Common myeloid progenitor, CD34-positive (primary cell): ENCODE measurements at regions not wholly inside any gene's neighbourhood (a gene's known extent, or its start where the extent isn't known, plus 50 kb on each side); places are given as distances from the start of the nearest gene placed in this dataset.

Experiments used
- CTCF ChIA-PET: fragments of 350-600 bp; sonication (Branson Sonifier 250); formaldehyde crosslinking; loops from one replicate; lab custom pipeline; 2021; ENCODE audit warnings: antibody characterized with exemption; lab: Charles Lee
- POLR2A ChIA-PET: fragments of 350-600 bp; sonication (Branson Sonifier 250); formaldehyde crosslinking; loops from one replicate; lab custom pipeline; 2021; ENCODE audit warnings: antibody characterized with exemption; lab: Charles Lee
- DNase-seq, 3 donors: peaks; one replicate each; pipeline versions ENCODE4 v3.0.0 to v3.0.0-alpha.2; 2013
- H3K27ac ChIP-seq, 2 experiments: 1 replicate in 1 of 2; 2 replicates in 1 of 2; pipeline ENCODE4 v1.7.0; 2013; ENCODE audit warnings: inconsistent platforms in 2 of 2, low read length in 2 of 2, mild to moderate bottlenecking in 2 of 2, low read depth in 1 of 2, moderate library complexity in 1 of 2; ENCODE audit not compliant: severe bottlenecking in 2 of 2, insufficient read depth in 1 of 2, poor library complexity in 1 of 2
- H3K27me3 ChIP-seq, 5 experiments: replicated peaks in 2 of 5; 1 replicate in 3 of 5; 2 replicates in 2 of 5; pipeline versions ENCODE4 v1.6.1 to v1.7.0; 2013; ENCODE audit warnings: low read length in 4 of 5, mild to moderate bottlenecking in 2 of 5, moderate library complexity in 2 of 5, inconsistent platforms in 1 of 5; ENCODE audit not compliant: insufficient read depth in 5 of 5, control insufficient read depth in 4 of 5
- H3K36me3 ChIP-seq, 4 experiments: 1 replicate in 2 of 4; 2 replicates in 2 of 4; pipeline versions ENCODE4 v1.6.1 to v1.7.0; 2013; ENCODE audit warnings: low read length in 3 of 4, control low read depth in 1 of 4, mild to moderate bottlenecking in 1 of 4; ENCODE audit not compliant: control insufficient read depth in 4 of 4, insufficient read depth in 4 of 4
- H3K4me1 ChIP-seq, 4 experiments: 1 replicate in 3 of 4; 2 replicates in 1 of 4; pipeline versions ENCODE4 v1.6.1 to v1.7.1; 2013; ENCODE audit warnings: low read length in 3 of 4, mild to moderate bottlenecking in 3 of 4, control low read depth in 1 of 4, inconsistent platforms in 1 of 4, moderate library complexity in 1 of 4; ENCODE audit not compliant: control insufficient read depth in 4 of 4, insufficient read depth in 4 of 4; ENCODE audit errors: control extremely low read depth in 1 of 4
- H3K4me3 ChIP-seq, 7 experiments: 1 replicate in 4 of 7; 2 replicates in 3 of 7; pipeline versions ENCODE4 v1.5.1 to v1.7.0; 2013; ENCODE audit warnings: mild to moderate bottlenecking in 7 of 7, low read length in 6 of 7, moderate library complexity in 6 of 7, inconsistent platforms in 2 of 7, low read depth in 2 of 7, control low read depth in 1 of 7; ENCODE audit not compliant: insufficient read depth in 4 of 7, control insufficient read depth in 1 of 7; ENCODE audit errors: extremely low read depth in 1 of 7
- H3K9me3 ChIP-seq, 5 experiments: 1 replicate in 4 of 5; 2 replicates in 1 of 5; pipeline versions ENCODE4 v1.6.1 to v1.7.1; 2013; ENCODE audit warnings: low read length in 4 of 5, mild to moderate bottlenecking in 2 of 5, inconsistent platforms in 1 of 5, low read depth in 1 of 5, moderate library complexity in 1 of 5; ENCODE audit not compliant: control insufficient read depth in 4 of 5, insufficient read depth in 2 of 5; ENCODE audit errors: control extremely low read depth in 1 of 5
- WGBS: methylation state at CpG from one replicate; pipeline ENCODE4 v1.1.5; 2013; ENCODE audit not compliant: insufficient coverage; 5-methylcytosine and 5-hydroxymethylcytosine counted together

DNA sequence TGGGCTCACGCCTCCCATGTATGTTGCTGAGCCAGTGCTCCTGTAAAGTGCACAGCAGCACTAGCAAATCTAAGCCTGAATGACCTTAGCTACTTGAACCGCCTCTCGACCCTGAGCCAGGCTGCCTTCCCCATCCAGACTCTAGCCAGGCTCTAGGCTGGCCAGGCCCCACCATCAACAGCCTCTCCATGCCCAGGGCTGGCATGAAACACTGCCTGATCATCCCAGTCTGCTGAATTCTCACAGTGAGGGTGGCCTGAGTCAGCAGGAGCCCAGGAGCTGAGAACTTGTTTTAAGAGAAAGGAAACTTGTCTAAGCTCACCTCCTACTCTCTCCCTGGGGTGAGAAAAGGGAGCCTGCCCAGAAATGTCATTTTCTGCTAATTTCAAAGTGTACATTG lies 733.3 kb downstream of the PTPRU start:
- ChIA-PET POLR2A (no interaction called here), CTCF (interaction anchor here (1.2 kb wide), 1 partner anchor 14 kb away, joined by 3 read pairs; no protein-coding TSS in a partner anchor)
- Histone ChIP-seq H3K27me3 (peaks cover 0 to 26% (median 0%) of the 10 kb centered on the region in 5 experiments), H3K27ac (no peak overlapping the region), H3K4me3 (no peak overlapping the region), H3K36me3 (no peaks in the 10 kb centered on the region), H3K4me1 (no peaks in the 10 kb centered on the region), H3K9me3 (no peaks in the 10 kb centered on the region)
- DNase-seq: no peak
- WGBS: 89% methylated on average over 3 of the region's 3 CpGs

DNA sequence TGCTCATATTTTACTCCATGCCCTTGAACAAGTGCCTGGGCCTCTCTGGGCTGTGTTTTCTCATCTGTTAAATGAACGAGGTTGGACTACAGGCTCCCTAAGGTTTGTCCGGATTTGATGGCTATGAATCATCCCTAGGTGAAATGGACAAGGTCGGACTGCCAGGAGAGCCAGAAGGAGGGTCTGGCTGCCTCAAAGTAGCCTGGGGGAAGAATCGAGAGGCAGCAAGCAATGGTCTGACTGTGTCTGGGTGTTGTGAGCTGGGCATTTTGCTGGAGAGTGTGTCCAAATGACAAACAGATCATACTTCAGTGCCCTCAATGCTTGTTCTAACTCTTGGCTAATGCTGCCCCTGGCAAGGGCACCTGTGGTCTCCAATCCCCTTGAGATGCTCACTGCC lies 730.9 kb downstream of the PTPRU start:
- Histone ChIP-seq H3K4me1 (no peaks in the 10 kb centered on the region), H3K36me3 (no peaks in the 10 kb centered on the region), H3K27ac (no peak overlapping the region), H3K4me3 (no peak overlapping the region), H3K9me3 (no peaks in the 10 kb centered on the region), H3K27me3 (peaks cover 0 to 23% (median 0%) of the 10 kb centered on the region in 5 experiments)
- ChIA-PET POLR2A (no interaction called here), CTCF (no interaction called here)
- no peak for DNase-seq
- WGBS: 92% methylated on average over 3 of the region's 4 CpGs

DNA sequence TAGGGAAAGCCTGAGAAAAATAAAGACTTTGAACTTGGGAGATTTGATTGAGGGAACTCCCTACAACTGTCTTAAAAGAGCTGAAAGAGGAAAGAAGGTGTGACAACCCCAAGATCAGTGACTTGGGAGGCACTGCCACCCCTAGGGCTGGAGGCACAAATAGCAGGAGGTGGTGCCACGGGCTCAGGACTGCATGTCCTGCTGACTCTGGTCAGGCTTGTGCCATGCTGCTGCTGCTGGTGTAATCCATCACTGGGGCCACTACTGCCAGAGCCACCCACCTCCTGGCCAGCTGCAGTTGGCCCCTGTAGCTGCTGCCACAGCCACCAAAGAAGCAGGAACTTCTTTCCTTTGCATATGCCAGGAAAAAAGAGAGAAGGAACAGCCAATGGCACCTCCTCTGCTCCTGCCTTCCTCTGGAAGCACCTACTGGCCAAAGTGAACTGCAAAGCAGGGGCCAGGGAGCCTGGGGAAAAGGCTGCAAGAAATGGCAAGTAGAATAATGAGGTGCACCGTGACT lies 730.3 kb downstream of the PTPRU start:
- no peak for DNase-seq
- Histone ChIP-seq H3K27me3 (peaks cover 0 to 22% (median 0%) of the 10 kb centered on the region in 5 experiments), H3K4me1 (no peaks in the 10 kb centered on the region), H3K27ac (no peak overlapping the region), H3K4me3 (no peak overlapping the region), H3K36me3 (no peaks in the 10 kb centered on the region), H3K9me3 (no peaks in the 10 kb centered on the region)
- CTCF ChIA-PET: no interaction called here
- 72% methylated on average over 2 of the region's 2 CpGs for WGBS
- POLR2A ChIA-PET: no interaction called here

DNA sequence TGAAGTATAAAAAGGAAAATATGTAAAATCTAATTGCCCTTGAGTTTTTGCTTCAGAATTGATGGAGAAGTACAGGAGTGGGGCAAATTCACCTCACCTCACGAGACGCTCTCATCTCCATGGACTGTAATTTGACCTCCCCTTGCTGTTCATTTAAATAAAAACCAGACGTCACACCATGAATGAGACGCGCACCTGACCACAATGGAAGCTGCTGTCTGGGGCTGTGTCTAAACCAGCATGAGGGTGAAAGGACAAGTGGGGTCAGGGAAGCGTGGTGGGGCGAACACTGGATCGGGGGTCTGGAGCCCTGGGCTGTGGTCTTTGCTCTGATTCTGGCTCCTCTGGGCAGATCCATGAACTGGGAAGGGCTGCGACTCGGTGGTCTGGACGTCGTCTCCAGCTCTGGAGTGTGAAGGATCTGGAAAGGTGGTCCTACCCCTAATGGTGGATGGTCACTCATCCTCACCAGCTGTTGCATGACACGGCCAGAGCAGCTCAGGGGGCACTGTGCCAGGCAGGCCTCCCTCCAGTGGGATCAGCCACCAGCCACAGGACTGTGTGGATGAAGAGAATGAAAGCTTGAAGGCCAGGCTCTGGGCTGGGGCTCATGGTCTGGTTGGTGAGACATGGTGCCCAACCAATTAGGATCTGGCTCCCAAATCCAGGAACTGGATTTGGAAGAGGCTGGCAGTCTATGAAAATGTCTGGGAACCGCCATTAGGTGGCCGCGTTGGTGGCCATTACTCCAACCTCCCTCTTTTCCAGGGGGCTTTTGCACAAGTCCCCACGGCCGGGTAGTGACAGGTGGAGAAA lies 728.6 kb downstream of the PTPRU start:
- Histone ChIP-seq H3K27ac (no peak overlapping the region), H3K9me3 (no peaks in the 10 kb centered on the region), H3K27me3 (peaks cover 0 to 26% (median 0%) of the 10 kb centered on the region in 5 experiments), H3K4me3 (no peak overlapping the region), H3K36me3 (no peaks in the 10 kb centered on the region), H3K4me1 (no peaks in the 10 kb centered on the region)
- WGBS: 95% methylated on average over 13 of the region's 18 CpGs
- POLR2A ChIA-PET: no interaction called here
- no peak for DNase-seq
- CTCF ChIA-PET: no interaction called here

DNA sequence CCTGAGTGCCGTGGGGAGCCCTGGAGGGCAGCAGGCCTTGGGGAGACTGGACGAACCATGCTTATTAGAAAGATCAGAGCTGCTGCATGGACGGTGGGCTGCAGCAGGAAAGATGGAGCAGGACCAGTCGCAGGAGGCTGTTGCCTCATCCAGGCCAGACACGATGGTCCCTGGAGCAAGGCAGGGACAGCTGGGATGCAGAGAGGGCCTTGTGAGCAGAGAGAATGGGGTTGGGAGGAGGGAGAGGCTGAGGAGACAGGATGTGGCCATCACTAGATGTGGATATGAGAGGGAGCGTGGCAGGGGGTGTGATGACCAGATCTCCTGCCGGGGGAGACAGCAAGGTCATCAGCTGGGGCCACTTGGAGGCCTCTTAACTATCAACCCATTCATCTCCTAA lies 727.6 kb downstream of the PTPRU start:
- Histone ChIP-seq H3K9me3 (no peaks in the 10 kb centered on the region), H3K4me3 (no peak overlapping the region), H3K27me3 (peaks cover 0 to 26% (median 0%) of the 10 kb centered on the region in 5 experiments), H3K4me1 (no peaks in the 10 kb centered on the region), H3K27ac (no peak overlapping the region), H3K36me3 (no peaks in the 10 kb centered on the region)
- 90% methylated on average over 5 of the region's 7 CpGs for WGBS
- no peak for DNase-seq
- ChIA-PET POLR2A (no interaction called here), CTCF (no interaction called here)

DNA sequence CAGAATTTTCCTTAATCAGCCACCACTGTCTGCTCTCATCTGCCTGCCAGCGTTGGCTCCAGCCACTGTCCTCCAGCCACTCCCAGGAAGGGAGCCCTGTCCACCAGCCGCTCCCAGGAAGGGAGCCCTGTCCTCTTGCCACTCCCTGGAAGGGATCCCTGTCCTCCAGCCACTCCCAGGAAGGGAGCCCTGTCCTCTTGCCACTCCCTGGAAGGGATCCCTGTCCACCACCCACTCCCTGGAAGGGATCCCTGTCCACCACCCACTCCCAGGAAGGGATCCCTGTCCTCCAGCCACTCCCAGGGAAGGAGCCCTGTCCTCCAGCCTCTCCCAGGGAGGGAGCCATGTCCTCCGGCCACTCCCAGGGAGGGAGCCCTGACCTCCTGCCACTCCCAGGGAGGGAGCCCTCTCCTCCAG lies 726.5 kb downstream of the PTPRU start:
- no peak for DNase-seq
- Histone ChIP-seq H3K27me3 (peaks cover 0 to 26% (median 0%) of the 10 kb centered on the region in 5 experiments), H3K36me3 (no peaks in the 10 kb centered on the region), H3K27ac (no peak overlapping the region), H3K9me3 (no peaks in the 10 kb centered on the region), H3K4me3 (no peak overlapping the region), H3K4me1 (no peaks in the 10 kb centered on the region)
- ChIA-PET POLR2A (no interaction called here), CTCF (no interaction called here)
- WGBS: 67% methylated on average over 2 of the region's 3 CpGs

DNA sequence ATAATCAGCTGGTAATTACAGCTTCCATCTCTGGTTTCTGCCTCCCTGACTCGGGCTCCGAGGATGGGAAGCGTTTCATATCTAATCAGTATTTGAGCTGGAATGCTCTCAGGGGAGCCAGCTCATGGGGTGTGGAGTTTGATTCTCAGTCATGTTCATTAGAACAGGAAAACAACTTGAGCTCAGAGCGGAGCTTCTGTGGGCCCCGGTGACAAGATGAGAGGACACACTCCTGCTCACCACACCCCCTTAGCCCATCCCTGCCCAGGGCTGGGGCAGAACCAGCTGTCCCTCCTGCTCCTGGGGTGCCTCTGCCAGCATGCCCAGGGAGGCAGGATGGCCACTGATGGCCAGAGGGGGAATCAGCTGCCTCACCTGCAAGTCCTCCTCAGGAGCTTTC lies 726.0 kb downstream of the PTPRU start:
- no peak for DNase-seq
- H3K27me3 ChIP-seq: peaks cover 0 to 26% (median 0%) of the 10 kb centered on the region in 5 experiments
- H3K9me3 ChIP-seq: no peaks in the 10 kb centered on the region
- no CpG with 5 or more reads among the region's 5 CpGs for WGBS
- H3K27ac ChIP-seq: no peak overlapping the region
- ChIA-PET CTCF (no interaction called here), POLR2A (no interaction called here)
- no peaks in the 10 kb centered on the region for H3K36me3 ChIP-seq
- H3K4me1 ChIP-seq: no peaks in the 10 kb centered on the region
- H3K4me3 ChIP-seq: no peak overlapping the region
